AG04450 (cell line): ENCODE measurements at regions not wholly inside any gene's neighbourhood (a gene's known extent, or its start where the extent isn't known, plus 50 kb on each side); places are given as distances from the start of the nearest gene placed in this dataset.

Experiments used
- CTCF ChIA-PET: fragments of 300-600, 350-600 bp; formaldehyde crosslinking; extraction: SDS; loops from one replicate; lab custom pipeline; 2022; ENCODE audit warnings: antibody characterized with exemption, inconsistent platforms; lab: Charles Lee
- POLR2A ChIA-PET: fragments of 350-600 bp; formaldehyde crosslinking; extraction: SDS; loops from one replicate; lab custom pipeline; 2021; ENCODE audit warnings: antibody characterized with exemption, inconsistent platforms; lab: Yijun Ruan, JAX
- DNase-seq: peaks from one replicate; pipeline ENCODE4 v3.0.0-alpha.2; 2011; ENCODE audit warnings: low read depth, low spot score
- H3K27ac ChIP-seq: one replicate; pipeline ENCODE4 v1.5.1; 2012; ENCODE audit warnings: low read depth, low read length, control low read depth
- H3K27me3 ChIP-seq: one replicate; pipeline ENCODE4 v1.6.0; 2012; ENCODE audit warnings: low read length; ENCODE audit not compliant: control insufficient read depth, insufficient read depth
- H3K4me3 ChIP-seq: 2 replicates; pipeline ENCODE4 v1.5.1; 2011; ENCODE audit warnings: mild to moderate bottlenecking, low read depth, low read length, control low read depth
- H3K9me3 ChIP-seq: 2 replicates; pipeline ENCODE4 v1.5.1; 2012; ENCODE audit warnings: low read length; ENCODE audit not compliant: control insufficient read depth, insufficient read depth
- CTCF ChIP-seq: IDR thresholded peaks from 2 replicates; pipeline ENCODE4 v1.5.1; 2011; ENCODE audit warnings: low read depth, low read length, control low read depth, inconsistent platforms

- H3K27me3 ChIP-seq, result no peaks in the 10 kb centered on the region
- no peak overlapping the region for H3K4me3 ChIP-seq
- H3K9me3 ChIP-seq, result no peaks in the 10 kb centered on the region
- H3K27ac ChIP-seq, result no peak overlapping the region
- POLR2A ChIA-PET, result no interaction called here
- CTCF ChIA-PET, result no interaction called here
- no peak for DNase-seq
- TF ChIP-seq CTCF, result no peak
Measured at GRCh38 chr3:148601766-148602685, 95.7 kb upstream of the AGTR1 start.

- Histone ChIP-seq H3K9me3 (no peaks in the 10 kb centered on the region), H3K27ac (no peak overlapping the region), H3K27me3 (no peaks in the 10 kb centered on the region), H3K4me3 (no peak overlapping the region)
- ChIA-PET CTCF (no interaction called here), POLR2A (no interaction called here)
- TF ChIP-seq CTCF, result no peak
- no peak for DNase-seq
Measured at GRCh38 chr3:148604270-148605085, 93.2 kb upstream of the AGTR1 start.

GRCh38 chr3:148605521-148605920 lies 92.2 kb upstream of the AGTR1 start:
- no peaks in the 10 kb centered on the region for H3K9me3 ChIP-seq
- no peak for DNase-seq
- no peak overlapping the region for H3K4me3 ChIP-seq
- POLR2A ChIA-PET, result no interaction called here
- no peaks in the 10 kb centered on the region for H3K27me3 ChIP-seq
- CTCF ChIA-PET, result no interaction called here
- no peak for TF ChIP-seq CTCF
- no peak overlapping the region for H3K27ac ChIP-seq

- DNase-seq, result no peak
- POLR2A ChIA-PET, result no interaction called here
- TF ChIP-seq CTCF, result no peak
- Histone ChIP-seq H3K9me3 (no peaks in the 10 kb centered on the region), H3K27me3 (no peaks in the 10 kb centered on the region), H3K27ac (no peak overlapping the region), H3K4me3 (no peak overlapping the region)
- CTCF ChIA-PET, result no interaction called here
Measured at GRCh38 chr3:148606979-148607378, 90.7 kb upstream of the AGTR1 start.

- Histone ChIP-seq H3K27me3 (no peaks in the 10 kb centered on the region), H3K9me3 (no peaks in the 10 kb centered on the region), H3K4me3 (no peak overlapping the region), H3K27ac (no peak overlapping the region)
- TF ChIP-seq CTCF, result no peak
- ChIA-PET CTCF (no interaction called here), POLR2A (no interaction called here)
- no peak for DNase-seq
Measured at GRCh38 chr3:148607491-148607890, 90.2 kb upstream of the AGTR1 start.
